GM12872 (cell line): ENCODE measurements at regions not wholly inside any gene's neighbourhood (a gene's known extent, or its start where the extent isn't known, plus 50 kb on each side); places are given as distances from the start of the nearest gene placed in this dataset.

Source experiments
- CTCF ChIP-seq: IDR thresholded peaks from 3 replicates; pipeline ENCODE4 v1.5.1; 2011; ENCODE audit warnings: low read depth, mild to moderate bottlenecking, low read length, moderate library complexity; ENCODE audit not compliant: insufficient read depth

- no peak for TF ChIP-seq CTCF
Measured at GRCh38 chr5:60463179-60463868, 236.6 kb downstream of the DEPDC1B start.

GRCh38 chr5:60458666-60459065 is 241.3 kb downstream of the DEPDC1B start:
- no peak for TF ChIP-seq CTCF

GRCh38 chr5:60457233-60457632 is 242.7 kb downstream of the DEPDC1B start:
- TF ChIP-seq CTCF: no peak

GRCh38 chr5:60455589-60455988 is 244.4 kb downstream of the DEPDC1B start:
- TF ChIP-seq CTCF: no peak

GRCh38 chr5:60453186-60453976 is 246.6 kb downstream of the DEPDC1B start:
- TF ChIP-seq CTCF: no peak

GRCh38 chr5:60448600-60448999 is 251.4 kb downstream of the DEPDC1B start:
- no peak for TF ChIP-seq CTCF

- no peak for TF ChIP-seq CTCF
Measured at GRCh38 chr5:60447488-60447920, 252.5 kb downstream of the DEPDC1B start.
